Erythroblast (primary cell): ENCODE measurements at regions not wholly inside any gene's neighbourhood (a gene's known extent, or its start where the extent isn't known, plus 50 kb on each side); places are given as distances from the start of the nearest gene placed in this dataset.

Experiments
- GATA1 ChIP-seq: IDR thresholded peaks from 2 replicates; pipeline ENCODE4 v1.6.1; 2011; ENCODE audit warnings: low read depth, mild to moderate bottlenecking, control low read depth, low read length, moderate library complexity
- POLR2A ChIP-seq: IDR thresholded peaks from 2 replicates; pipeline ENCODE4 v1.6.1; 2011; ENCODE audit warnings: mild to moderate bottlenecking, low read length

GRCh38 chr20:30285677-30286076 is 971.8 kb upstream of the DEFB115 start:
- TF ChIP-seq POLR2A (no peak), GATA1 (no peak)
